KG1 (cell line): ENCODE measurements at regions not wholly inside any gene's neighbourhood (a gene's known extent, or its start where the extent isn't known, plus 50 kb on each side); places are given as distances from the start of the nearest gene placed in this dataset.

Experiments
- DNase-seq: peaks from one replicate; lab custom pipeline; 2025; lab: John Stamatoyannopoulos, UW

DNA sequence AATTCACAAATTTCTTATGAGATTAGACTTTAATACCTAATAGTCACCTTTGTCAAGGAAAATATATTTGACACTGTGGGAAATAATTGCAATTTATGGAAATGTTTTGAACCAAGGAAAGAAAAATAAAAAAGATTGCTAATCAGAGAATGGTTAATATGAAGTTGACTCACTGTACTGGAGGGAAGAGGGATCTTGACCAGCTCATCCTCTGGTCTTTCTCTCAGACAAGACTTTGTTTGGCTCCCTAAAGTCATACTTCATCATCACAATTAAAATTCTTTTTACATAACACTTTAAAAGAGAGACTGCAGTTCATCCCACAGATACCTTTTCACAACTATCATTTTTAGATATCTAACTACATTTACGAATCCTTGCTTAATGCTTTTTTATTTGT lies 538.5 kb upstream of the ZEB2 start:
- DNase-seq = no peak

DNA sequence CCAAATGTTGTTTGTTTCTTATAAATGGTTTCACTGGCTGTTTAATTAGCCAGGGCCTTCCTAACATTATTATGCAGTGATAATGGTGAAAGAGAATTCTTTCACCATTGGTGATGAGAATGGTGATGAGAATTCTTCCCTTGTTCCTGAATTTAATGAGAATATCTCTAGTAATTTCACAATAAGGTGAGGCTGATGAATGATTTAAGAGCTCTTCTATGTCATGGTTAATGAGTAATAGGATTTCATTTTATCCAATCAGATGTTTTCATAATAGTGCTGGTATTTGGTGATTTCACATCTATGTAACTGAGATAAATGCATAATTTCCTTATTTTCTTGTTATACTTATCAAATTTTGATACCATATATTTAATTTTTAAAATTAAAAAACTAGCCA lies 535.7 kb upstream of the ZEB2 start:
- DNase-seq = no peak

DNA sequence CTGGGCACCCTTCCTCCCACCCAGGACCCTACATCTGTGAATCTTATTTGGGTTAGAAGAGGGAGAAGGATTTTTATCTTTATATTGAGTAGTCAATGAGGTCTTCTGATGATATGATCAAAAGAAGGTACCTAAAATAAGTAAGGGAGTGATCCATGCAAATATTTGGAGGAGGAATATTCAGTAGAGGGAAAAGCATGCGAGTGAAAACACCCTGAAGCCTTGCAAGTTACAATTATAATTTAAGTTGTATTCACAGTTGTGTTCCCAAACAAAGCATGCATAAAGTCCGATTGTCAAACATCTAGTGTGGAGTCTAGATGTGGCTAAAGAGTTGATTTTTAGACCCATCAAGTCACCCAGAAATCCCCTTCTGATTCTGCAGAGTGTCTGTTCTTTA lies 530.2 kb upstream of the ZEB2 start:
- no peak for DNase-seq

DNA sequence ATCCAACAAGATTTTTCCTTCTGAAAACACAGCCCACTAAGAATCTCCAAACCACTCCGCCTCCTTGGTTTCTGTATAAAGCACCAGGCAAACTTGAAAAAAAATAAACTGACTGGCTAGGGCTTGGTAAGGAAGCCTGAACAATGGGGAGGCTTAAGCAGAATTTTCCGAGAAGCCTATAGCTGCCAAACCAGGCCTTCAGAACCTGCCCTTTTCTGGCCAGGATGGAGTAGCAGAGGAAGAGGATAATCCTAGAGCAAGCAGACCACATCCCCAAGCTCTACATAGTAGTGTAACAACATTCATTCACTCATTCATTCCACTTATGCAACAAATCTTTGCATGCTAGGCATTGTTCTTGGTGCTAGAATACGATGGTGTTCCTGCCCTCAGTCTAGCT lies 529.6 kb upstream of the ZEB2 start:
- DNase-seq = no peak

DNA sequence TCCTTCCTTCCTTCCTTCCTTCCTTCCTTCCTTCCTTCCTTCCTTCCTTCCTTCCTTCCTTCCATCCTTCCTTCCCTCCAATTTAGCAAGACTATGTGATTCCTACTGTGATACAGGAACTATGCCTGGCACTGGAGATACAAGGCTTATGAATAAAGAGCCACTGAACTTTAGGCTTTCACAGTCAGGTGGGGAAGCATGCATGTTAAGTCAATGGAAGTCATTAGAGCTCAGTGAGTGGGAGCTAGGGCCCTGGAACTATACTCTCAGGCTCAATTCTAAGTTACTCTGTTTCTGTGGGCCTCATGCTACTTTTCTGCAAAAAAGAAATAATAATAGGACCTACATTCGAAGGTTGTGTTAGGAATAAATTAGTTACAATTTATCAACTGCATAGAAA lies 527.6 kb upstream of the ZEB2 start:
- no peak for DNase-seq

DNA sequence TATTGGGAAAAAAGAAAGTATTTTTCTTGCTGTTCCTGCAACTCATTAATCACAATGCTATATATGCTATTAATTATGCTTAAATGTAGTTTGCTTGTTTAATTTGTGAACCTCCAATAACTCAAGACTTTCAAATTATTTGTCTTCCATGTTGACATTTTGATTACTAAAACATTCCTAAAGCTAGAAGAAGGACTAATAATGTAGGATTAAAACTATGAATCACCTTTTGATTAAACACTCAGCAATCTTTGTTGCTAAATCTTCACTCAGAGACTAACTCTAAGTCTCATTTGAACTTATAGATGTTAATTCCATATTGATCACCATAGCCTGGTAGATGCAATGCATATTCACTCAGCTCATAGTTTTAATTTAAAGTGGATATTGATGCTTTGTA lies 524.6 kb upstream of the ZEB2 start:
- no peak for DNase-seq

DNA sequence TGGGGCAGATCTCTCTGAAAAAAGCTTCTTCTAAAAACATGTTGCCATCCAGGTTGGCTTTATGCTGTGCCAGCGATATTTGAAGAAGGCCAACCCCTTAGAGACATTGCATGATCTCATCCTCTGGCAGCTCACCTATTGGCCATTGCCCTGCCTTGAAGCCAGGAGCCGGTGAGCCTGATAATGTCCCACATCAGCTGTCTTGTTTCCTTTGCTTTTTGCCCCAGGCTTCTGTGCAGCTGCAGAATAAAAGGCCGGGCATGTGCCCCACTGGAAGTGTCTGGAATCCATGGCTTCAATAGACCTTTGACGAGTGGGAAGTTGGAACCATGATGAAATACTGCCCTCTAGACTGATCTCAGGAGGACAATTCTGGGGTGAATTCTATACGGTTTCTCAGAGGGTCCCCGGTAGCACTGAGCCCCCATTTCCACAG lies 523.5 kb upstream of the ZEB2 start:
- DNase-seq = no peak

DNA sequence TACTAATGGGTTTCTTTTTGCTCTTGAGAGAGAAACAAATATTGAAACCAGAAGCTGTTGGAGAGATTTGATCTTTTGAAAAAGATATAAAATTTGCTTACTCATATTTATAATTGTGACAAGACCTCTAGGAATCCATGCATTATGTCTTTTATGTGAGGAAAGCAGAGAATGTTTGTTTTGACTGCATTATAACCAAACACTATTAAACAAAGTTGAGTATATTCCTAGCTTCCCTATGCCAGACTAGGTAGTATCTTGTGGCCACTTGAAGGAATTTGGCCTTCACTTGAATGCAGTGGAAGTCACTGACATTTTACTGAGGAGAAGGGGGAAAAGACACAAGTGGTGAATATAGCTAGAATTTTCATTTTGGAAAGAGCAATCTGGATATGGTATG lies 521.8 kb upstream of the ZEB2 start:
- no peak for DNase-seq

DNA sequence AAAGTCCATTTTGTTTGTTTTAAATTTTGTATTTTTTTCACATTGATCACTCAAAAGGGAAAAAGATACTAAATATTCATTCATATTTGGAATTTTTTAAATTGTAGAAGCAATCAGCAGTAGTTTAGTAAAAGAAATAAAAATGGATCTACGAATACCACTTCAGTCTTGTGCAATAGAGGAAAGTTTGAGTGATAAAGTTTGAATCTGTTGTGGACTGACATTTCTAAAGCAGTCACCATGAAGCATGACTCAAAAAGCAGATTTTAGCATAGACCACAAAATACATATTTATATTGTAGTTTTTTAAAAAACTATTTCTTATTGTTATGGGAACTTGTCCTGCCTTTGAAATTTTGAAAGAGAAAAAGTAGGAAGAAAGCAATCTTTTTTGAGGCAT lies 520.5 kb upstream of the ZEB2 start:
- no peak for DNase-seq

DNA sequence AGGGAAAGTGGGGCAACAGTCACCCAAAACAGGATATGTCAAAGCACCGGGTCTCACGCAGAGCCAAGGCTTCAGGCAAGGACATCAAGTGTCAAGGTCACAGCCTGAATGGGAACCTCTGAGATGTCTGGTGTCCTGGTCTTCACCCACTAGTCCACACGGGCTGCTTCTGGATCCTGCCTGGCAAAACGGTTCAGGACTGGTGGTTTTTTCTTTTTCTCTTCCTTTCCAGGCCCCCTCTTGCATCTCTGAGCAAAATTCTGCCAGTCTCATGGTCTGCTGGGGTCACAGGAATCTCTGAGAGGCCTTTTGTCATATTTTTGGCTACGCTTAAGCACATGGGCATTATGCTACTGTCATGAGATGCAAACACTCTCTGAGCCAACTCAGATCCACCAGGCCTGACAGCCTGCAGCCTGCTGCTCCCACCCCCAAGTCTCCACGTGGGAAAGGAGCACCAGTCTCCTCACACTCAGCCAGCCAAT lies 518.2 kb upstream of the ZEB2 start:
- no peak for DNase-seq

DNA sequence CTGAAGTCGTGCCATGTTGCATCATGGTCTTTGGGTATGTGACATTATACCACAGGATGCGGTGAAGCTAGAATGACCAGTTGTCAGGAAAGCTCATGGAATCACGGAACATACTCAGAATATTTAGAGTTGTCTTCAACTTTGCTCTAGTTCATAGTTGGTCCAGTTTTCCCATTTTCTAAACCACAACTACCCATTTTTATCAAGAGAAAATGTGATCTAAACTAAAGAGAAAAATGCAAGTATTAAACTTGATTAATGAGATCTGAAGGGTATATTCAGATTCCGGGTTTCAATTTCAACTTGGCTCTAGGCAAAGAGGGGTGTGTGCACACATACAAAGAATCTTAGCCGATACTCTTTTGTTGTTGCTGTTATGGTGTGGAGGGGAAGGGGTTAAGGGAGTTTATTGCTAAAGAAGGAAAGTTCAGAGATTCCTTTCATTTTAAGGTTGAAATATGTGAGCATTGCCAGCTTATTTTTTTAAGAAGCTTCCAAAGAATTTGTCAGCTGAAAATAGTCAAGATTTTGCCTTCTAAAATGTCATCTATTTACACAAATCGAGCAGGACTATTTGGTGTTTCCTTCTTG lies 516.6 kb upstream of the ZEB2 start:
- DNase-seq = no peak

DNA sequence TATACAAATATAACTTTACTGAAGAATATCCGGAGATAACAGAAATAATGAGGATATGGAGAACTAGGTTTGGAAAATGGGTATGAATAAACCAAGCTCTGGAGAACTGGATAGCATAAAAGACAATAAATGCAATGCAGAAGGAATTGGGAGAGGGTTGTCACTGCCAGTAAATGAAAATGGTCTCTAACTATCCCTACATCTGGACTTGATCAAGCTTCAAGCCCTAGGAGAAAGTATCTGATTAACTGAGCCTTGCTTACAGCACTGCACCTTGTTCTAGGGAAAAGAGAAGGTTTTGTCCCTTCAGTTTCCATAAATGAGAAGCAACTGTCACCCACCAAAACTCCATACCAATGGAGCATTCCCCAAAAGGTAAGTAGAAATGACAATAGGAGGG lies 514.6 kb upstream of the ZEB2 start:
- no peak for DNase-seq

DNA sequence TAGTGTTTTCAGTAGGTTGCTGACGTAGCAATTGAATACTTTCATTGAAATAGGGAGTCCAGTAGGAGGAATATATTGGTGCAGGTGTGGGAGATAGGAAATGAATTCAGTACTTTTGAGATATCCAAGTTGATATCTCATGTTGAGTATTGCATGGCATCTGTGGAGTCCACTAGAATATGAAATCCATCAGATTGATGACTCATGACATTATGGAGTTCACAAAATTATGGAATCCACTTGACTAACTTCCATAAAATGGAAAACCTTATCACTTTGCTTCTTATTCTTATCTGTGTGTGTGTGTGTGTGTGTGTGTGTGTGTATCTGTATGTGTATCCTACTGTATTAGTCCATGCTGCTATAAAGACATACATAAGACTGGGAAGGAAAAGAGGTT lies 513.5 kb upstream of the ZEB2 start:
- no peak for DNase-seq

DNA sequence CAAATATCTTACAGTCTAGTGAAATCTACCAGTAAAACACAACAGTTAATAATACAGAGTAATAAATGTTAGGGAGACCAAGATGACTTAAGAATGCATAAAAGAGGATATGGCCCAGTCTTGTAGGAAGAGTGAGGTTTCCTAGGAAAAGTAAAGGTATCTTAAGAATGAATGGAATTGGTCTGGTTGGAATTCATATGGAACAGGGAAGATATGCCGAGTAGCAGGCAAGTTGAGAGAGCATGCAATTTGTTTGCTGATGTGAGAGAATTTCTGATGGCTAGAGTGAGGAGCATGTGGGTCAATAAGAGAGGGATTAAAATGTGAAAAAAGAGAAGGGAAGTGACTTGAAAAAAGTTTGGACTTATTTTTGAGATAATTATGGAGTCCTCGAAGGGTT lies 512.9 kb upstream of the ZEB2 start:
- no peak for DNase-seq

DNA sequence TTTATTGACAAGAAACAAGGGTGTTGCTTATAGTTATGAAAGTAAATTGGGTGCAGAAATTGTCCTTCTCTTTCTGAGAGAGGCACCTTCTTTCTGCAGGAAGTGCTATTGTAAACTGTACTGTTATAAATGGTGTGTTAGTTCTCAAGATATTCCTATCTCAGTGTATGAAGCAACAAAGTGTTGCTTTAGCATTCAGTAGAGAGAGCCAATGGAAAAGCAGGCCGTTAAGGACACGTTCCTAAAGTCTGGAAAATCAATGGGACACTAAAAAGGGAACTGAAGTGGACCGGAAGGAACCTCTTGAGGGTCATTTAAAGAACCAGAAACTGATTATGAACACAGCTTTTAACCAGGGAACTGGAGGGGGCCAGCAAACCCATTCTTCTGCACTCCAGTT lies 510.0 kb upstream of the ZEB2 start:
- DNase-seq = no peak

DNA sequence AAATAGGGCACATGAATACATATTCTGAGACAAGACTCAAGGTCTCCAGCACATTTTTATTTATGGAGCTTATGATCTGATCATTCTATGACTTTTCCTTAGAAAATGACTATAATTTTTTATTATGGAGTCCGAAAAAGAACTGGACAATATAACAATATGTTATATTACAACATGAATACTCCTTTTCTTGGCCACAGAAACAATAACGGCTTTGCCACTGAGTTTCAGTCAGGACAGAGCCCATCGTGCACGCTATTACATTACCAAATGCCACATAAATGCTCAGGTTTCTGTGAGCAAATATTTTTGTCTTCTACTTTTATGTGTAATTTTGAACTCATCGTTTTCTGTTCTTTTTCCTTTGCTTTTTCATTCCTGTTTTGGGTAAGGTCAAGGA lies 509.2 kb upstream of the ZEB2 start:
- DNase-seq = no peak

DNA sequence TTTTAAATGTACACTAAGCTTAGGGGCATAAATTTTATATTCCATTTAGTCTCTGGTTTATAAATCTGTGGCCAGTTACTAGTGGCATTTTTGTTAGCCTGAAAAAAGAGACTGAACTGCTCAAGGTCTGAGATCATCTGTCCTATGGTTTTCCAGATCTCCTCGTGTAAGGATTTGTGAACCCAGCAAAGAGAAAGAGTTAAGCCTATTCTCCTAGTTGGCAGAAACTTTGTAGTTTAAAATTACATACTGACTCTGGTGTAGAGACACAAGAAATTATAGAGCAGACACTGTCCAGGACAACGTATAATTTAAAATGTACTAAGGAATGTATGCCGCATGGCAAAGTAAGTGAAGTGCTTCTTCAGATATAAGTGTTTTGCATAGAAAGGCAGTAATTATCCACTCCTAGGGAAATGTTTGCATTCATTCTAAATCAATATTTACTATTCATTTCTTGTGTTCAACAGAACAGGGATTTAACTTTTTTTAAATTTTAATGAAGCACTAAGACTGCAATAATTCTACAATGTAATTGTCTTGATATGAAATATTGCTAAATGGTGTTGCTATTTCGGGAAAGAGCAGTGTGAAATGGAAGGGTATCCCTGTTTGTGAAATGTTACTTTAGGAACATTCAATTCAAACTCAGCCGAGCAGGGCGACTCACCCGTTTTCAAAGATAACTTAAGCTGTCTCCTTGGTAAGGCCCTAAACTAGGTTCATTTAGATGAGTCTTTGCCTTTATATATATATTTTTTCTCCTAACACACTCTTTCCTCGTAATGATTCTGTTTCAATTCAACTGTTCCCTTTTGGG lies 508.4 kb upstream of the ZEB2 start:
- DNase-seq = no peak

DNA sequence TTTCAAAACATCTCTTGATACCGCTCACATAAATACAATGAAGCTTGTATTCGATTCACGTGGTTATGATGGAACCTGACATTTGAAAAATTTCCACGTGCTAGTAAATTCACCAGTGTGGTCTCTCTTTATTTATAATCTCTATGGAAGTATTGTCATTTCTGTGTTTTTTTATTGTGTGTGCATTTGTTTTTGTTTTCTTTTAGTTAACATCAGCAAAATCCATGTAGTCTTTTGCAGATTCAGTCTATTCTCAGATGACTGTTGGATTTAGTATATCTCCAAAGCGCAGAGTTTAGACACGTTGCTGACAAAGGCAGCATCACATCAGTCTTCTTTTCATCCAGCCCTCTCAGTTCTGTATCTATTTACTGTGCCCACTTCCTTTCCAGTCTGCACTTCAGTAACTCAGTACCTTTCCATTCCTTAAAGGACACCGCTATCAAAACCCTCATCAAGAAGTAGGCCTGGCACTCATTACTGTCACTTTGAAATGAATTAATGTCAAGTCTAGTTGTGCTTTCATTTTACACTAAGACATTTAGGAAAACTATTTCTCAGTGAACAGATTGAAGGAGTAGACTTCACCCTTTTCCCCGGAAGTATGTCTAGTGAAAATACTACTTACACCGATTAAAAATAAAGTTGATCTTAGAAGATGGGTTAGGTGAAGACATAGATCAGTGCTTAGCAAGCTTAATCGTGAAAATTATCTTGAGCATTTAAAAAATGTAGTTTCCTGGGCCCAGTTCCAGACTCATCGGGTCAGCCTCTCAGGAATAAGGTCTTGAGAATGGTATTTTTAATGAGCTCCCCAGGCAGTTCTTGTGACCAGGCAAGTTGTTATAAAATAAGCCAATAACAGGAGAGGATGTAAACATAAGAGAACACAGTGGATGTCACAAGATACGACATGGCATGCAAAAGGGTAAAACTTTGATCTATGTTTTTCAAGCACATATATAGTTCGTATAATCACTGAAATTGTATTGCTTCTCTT lies 506.8 kb upstream of the ZEB2 start:
- no peak for DNase-seq

DNA sequence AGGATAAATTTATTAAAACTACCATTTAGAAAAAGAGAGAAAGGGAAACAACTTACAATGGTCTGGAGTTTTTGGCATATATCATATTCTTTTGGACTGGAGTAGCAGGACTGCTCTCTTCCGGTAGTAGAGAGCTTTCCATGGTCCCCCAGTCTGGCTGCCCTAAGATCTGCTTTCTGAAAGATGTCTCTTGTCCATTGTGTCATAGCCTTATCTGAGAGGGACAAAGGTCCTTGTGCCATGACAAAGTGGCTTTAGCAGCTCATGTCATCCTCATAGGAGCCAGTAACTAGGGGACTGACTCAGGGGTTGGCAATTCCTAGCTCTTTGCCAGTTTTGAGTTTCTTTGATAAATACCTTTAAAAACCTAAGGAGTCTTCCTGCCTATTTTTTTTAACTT lies 505.5 kb upstream of the ZEB2 start:
- no peak for DNase-seq

DNA sequence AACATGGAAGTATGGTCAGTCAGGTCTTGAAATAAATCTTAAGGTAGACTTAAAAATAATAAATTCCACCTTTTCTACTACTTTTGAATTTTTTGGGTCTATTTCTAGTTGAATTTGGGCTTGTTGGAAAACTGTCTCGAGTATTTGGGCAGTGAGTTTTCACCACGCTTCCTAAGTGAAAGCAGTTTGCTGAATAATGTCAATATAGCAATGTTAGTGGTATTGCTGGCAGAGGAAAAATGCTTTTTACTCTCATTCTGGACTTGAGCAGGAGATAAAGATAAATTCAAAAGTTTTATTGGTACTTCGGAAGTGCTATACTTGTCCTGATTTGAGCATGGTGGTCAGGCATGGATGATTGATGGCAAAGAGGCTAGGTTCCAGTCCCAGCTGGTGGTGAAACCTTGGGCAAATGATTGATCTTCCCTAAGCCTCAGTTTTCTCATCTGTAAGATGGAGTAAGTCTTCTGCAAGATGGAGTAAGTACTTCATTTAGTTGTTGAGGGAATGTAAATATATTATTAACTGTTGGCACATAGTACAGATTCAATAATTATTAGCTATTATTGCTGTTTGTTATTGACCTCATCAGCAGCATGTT lies 503.5 kb upstream of the ZEB2 start:
- DNase-seq = no peak

DNA sequence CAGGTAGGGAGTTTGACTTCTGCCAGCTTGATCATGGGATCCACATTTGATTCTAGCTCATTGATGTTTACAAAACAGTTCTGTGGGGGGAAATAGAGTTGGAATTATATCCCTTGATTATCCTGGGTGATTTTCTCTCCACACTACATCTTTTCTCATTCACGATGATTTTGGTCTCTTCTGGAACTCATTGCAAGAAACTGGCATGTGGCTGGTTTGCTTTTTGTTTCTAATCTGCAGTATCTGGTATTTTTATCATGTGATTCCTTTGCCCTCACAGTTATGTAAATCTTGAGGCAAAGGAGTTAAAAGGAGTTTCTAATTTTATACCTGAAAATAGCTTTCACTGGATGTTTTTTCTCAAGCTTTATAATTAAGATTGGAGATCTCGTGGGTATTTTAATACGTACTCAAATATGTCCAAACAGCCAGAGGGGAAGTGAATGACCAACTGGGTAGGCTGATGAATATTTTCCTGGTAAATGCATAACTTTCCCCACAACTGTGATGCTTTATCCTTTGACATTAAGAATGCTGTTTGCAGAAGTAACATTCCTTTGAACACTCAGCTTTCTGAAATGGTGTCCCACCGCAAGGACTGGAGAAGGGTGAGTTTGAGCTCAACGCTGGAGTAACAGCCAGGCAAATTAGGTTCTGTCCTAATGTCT lies 502.9 kb upstream of the ZEB2 start:
- DNase-seq = no peak
